ENCODE measurements at regions not wholly inside any gene's neighbourhood (a gene's known extent, or its start where the extent isn't known, plus 50 kb on each side); places are given as distances from the start of the nearest gene placed in this dataset.

GRCh38 chr1:191698246-191698645 is 460.0 kb upstream of the RGS18 start:
- no CpG with 5 or more reads among the region's 1 CpG for WGBS (ENCODE audit: insufficient coverage)
- H3K27me3 Mint-ChIP-seq (ENCODE audit: low read depth in 2 of 2): no peaks in the 10 kb centered on the region
- no peak for DNase-seq

DNA sequence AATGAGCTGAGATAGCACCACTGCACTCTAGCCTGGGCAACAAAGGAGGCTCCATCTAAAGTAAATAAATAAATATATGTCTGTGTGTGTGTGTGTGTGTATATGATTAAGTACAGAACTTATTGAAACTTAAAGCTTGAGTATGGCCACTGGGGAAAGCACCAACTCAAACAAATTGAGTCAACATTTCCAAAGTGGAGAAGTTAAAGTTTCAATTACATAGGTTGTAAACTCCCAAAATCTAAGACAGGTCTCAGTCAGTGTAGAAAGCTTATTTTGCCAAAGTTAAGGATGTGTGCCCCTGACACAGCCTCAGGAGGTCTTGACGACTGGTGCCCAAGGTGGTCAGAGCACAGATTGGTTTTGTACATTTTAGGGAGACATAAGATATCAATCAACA is 458.9 kb upstream of the RGS18 start:
- Mint-ChIP-seq H3K36me3 (no peaks in the 10 kb centered on the region), H3K27me3 (ENCODE audit: low read depth in 2 of 2) (no peaks in the 10 kb centered on the region), H3K4me3 (no peak overlapping the region), H3K9me3 (peaks cover 7 to 14% of the 10 kb centered on the region in 2 donors), H3K4me1 (peaks cover 0 to 9% of the 10 kb centered on the region in 2 donors), H3K27ac (no peak overlapping the region)
- DNase-seq (no peak), ATAC-seq (no peak)
- Histone ChIP-seq H3K27me3 (ENCODE audit: control insufficient read depth, insufficient read depth, low read length) (no peaks in the 10 kb centered on the region), H3K9me3 (ENCODE audit: control insufficient read depth, insufficient read depth, low read length) (peaks cover 3% of the 10 kb centered on the region), H3K4me3 (ENCODE audit: low read length) (no peak overlapping the region), H3K27ac (ENCODE audit: low read length) (no peak overlapping the region), H3K4me1 (ENCODE audit: control insufficient read depth, insufficient read depth, low read length) (no peaks in the 10 kb centered on the region), H3K36me3 (ENCODE audit: control insufficient read depth, insufficient read depth, low read length) (no peaks in the 10 kb centered on the region)
- 67% methylated on average over 1 of the region's 1 CpG for WGBS (ENCODE audit: insufficient coverage)
- TF ChIP-seq, protein P1, sequence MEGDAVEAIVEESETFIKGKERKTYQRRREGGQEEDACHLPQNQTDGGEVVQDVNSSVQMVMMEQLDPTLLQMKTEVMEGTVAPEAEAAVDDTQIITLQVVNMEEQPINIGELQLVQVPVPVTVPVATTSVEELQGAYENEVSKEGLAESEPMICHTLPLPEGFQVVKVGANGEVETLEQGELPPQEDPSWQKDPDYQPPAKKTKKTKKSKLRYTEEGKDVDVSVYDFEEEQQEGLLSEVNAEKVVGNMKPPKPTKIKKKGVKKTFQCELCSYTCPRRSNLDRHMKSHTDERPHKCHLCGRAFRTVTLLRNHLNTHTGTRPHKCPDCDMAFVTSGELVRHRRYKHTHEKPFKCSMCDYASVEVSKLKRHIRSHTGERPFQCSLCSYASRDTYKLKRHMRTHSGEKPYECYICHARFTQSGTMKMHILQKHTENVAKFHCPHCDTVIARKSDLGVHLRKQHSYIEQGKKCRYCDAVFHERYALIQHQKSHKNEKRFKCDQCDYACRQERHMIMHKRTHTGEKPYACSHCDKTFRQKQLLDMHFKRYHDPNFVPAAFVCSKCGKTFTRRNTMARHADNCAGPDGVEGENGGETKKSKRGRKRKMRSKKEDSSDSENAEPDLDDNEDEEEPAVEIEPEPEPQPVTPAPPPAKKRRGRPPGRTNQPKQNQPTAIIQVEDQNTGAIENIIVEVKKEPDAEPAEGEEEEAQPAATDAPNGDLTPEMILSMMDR (IDR thresholded peaks at IDR 0.05): no peak
- intact Hi-C loops (cut with micrococcal nuclease): no loop called here

More at GRCh38 chr1:191698246-191698645, 460.0 kb upstream of the RGS18 start:
- TF ChIP-seq, protein P1 (IDR thresholded peaks at IDR 0.05): no peak
- Mint-ChIP-seq H3K4me3 (no peak overlapping the region), H3K4me1 (peaks cover 0 to 9% of the 10 kb centered on the region in 2 donors), H3K27ac (no peak overlapping the region), H3K9me3 (peaks cover 13 to 14% of the 10 kb centered on the region in 2 donors), H3K36me3 (no peaks in the 10 kb centered on the region)
- H3K4me3 ChIP-seq (ENCODE audit: low read length): no peak overlapping the region
- H3K27ac ChIP-seq (ENCODE audit: low read length): no peak overlapping the region
- ATAC-seq: no peak
- intact Hi-C loops (cut with micrococcal nuclease): no loop called here
- no peaks in the 10 kb centered on the region for H3K36me3 ChIP-seq (ENCODE audit: control insufficient read depth, insufficient read depth, low read length)
- peaks cover 3% of the 10 kb centered on the region for H3K9me3 ChIP-seq (ENCODE audit: control insufficient read depth, insufficient read depth, low read length)
- no peaks in the 10 kb centered on the region for H3K27me3 ChIP-seq (ENCODE audit: control insufficient read depth, insufficient read depth, low read length)
- H3K4me1 ChIP-seq (ENCODE audit: control insufficient read depth, insufficient read depth, low read length): no peaks in the 10 kb centered on the region

DNA sequence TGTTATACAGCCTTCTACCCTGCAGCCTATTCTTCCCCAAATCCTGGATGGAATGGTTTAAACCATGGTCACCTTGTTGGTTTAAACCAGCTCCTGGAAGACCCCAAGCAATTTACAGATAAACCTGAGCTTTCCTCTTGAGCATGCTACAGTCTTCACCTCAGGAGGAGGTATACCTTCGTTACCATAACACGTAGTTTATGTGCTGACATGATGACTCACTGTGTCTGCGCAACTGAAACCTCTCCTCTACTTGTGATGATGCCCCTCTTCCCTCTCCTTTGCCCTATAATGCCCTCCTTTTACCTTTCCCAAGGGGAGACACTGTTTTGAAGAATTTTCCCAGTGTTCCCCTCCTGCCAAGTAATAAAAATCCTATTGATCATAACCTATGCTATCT is 457.3 kb upstream of the RGS18 start:
- Histone ChIP-seq H3K4me3 (ENCODE audit: low read length) (no peak overlapping the region), H3K4me1 (ENCODE audit: control insufficient read depth, insufficient read depth, low read length) (no peaks in the 10 kb centered on the region), H3K27ac (ENCODE audit: low read length) (no peak overlapping the region), H3K36me3 (ENCODE audit: control insufficient read depth, insufficient read depth, low read length) (no peaks in the 10 kb centered on the region), H3K27me3 (ENCODE audit: control insufficient read depth, insufficient read depth, low read length) (no peaks in the 10 kb centered on the region), H3K9me3 (ENCODE audit: control insufficient read depth, insufficient read depth, low read length) (peaks cover 3% of the 10 kb centered on the region)
- Mint-ChIP-seq H3K27me3 (ENCODE audit: low read depth in 2 of 2) (no peaks in the 10 kb centered on the region), H3K9me3 (peaks cover 7 to 16% of the 10 kb centered on the region in 2 donors), H3K36me3 (no peaks in the 10 kb centered on the region), H3K27ac (no peak overlapping the region), H3K4me3 (no peak overlapping the region), H3K4me1 (peaks cover 0 to 4% of the 10 kb centered on the region in 2 donors)
- WGBS (ENCODE audit: insufficient coverage): 88% methylated on average over 3 of the region's 3 CpGs
- TF ChIP-seq, protein P1 (IDR thresholded peaks at IDR 0.05): no peak
- no peak for ATAC-seq
- DNase-seq: no peak
- intact Hi-C loops (cut with micrococcal nuclease): no loop called here

GRCh38 chr1:191702124-191702523 is 456.1 kb upstream of the RGS18 start:
- Histone ChIP-seq H3K4me1 (ENCODE audit: control insufficient read depth, insufficient read depth, low read length) (no peaks in the 10 kb centered on the region), H3K27ac (ENCODE audit: low read length) (no peak overlapping the region), H3K9me3 (ENCODE audit: control insufficient read depth, insufficient read depth, low read length) (peaks cover 3% of the 10 kb centered on the region), H3K4me3 (ENCODE audit: low read length) (no peak overlapping the region), H3K36me3 (ENCODE audit: control insufficient read depth, insufficient read depth, low read length) (no peaks in the 10 kb centered on the region), H3K27me3 (ENCODE audit: control insufficient read depth, insufficient read depth, low read length) (no peaks in the 10 kb centered on the region)
- Mint-ChIP-seq H3K4me1 (no peaks in the 10 kb centered on the region), H3K36me3 (no peaks in the 10 kb centered on the region), H3K27ac (no peak overlapping the region), H3K4me3 (no peak overlapping the region), H3K27me3 (ENCODE audit: low read depth in 2 of 2) (no peaks in the 10 kb centered on the region), H3K9me3 (peaks cover 7 to 17% of the 10 kb centered on the region in 2 donors)
- TF ChIP-seq, protein P1 (IDR thresholded peaks at IDR 0.05): no peak
- WGBS (ENCODE audit: insufficient coverage): no CpG with 5 or more reads among the region's 2 CpGs
- ATAC-seq (no peak), DNase-seq (no peak)
- intact Hi-C loops (cut with micrococcal nuclease): no loop called here

Measured in natural killer cell (primary cell).